GM20000 (cell line): ENCODE measurements at regions not wholly inside any gene's neighbourhood (a gene's known extent, or its start where the extent isn't known, plus 50 kb on each side); places are given as distances from the start of the nearest gene placed in this dataset.

Experiments
- DNase-seq: peaks from one replicate; pipeline ENCODE4 v3.0.0; 2012; ENCODE audit warnings: low spot score
- TF ChIP-seq, protein P1 (sequence below): IDR thresholded peaks from 2 replicates; pipeline ENCODE4 v1.5.1; 2012; ENCODE audit warnings: mild to moderate bottlenecking, control low read depth; ENCODE audit errors: extremely low read depth, missing control alignments

DNA sequence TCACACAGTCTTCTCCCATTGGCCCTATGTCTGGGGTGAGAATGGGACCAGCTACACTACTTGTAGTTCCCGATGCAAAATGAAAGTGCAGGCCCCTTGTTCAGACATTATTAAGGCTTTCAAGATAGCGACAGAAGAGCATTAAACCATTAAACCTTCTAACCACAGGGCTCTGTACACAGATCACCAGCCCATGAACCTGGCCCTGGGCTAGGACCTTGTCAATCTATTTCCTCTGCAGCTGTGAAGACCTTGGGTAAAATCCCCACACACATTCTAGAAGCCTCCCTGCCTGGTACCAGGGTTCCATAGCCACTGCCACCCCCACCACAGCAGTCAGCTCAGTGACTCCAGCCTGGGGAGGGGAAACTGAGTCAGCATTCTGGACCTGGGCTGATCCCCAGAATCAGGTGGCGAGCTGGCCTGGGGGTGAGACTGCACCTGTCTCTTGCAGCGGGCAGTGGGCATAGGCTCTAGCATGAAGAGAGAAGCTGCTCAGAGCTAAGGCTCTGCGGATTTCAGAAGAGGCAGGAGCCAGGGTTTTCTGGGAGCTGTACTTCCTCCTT, 119.7 kb upstream of the LHX1 start:
- TF ChIP-seq, protein P1, sequence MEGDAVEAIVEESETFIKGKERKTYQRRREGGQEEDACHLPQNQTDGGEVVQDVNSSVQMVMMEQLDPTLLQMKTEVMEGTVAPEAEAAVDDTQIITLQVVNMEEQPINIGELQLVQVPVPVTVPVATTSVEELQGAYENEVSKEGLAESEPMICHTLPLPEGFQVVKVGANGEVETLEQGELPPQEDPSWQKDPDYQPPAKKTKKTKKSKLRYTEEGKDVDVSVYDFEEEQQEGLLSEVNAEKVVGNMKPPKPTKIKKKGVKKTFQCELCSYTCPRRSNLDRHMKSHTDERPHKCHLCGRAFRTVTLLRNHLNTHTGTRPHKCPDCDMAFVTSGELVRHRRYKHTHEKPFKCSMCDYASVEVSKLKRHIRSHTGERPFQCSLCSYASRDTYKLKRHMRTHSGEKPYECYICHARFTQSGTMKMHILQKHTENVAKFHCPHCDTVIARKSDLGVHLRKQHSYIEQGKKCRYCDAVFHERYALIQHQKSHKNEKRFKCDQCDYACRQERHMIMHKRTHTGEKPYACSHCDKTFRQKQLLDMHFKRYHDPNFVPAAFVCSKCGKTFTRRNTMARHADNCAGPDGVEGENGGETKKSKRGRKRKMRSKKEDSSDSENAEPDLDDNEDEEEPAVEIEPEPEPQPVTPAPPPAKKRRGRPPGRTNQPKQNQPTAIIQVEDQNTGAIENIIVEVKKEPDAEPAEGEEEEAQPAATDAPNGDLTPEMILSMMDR: no peak
- no peak for DNase-seq

DNA sequence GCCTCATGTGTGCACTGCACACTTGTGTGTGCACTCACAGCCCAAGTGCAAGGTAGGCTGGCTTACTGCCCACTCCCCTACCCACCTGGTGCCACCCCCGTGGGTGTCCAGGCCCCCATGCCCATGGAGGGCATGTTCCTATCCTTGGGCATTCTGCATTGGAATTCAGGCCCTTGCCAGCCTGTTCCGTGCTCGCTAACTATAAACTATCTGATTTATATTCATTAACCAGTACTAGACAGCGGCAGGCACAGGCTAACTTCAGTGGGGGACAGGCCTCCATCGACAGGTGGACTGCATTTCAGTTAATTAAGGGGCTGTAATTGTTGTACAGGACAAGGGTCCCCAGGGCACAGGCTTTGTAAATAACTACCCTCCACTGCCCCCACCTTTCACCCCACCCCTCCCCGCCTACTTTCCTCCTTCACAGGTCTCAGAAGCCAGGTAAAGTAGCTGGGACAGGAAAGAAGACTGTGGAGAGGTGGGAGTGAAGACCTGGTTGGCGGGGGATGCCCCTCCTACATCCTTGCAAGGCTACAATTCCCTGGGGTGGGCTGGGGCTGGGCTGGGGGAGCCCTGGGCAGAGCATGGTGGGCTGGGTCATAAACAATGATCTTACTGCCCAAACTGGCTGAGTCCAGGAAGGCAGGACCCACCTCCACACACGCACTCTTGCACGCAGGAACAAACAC, 119.0 kb upstream of the LHX1 start:
- DNase-seq: no peak
- TF ChIP-seq, protein P1: no peak

DNA sequence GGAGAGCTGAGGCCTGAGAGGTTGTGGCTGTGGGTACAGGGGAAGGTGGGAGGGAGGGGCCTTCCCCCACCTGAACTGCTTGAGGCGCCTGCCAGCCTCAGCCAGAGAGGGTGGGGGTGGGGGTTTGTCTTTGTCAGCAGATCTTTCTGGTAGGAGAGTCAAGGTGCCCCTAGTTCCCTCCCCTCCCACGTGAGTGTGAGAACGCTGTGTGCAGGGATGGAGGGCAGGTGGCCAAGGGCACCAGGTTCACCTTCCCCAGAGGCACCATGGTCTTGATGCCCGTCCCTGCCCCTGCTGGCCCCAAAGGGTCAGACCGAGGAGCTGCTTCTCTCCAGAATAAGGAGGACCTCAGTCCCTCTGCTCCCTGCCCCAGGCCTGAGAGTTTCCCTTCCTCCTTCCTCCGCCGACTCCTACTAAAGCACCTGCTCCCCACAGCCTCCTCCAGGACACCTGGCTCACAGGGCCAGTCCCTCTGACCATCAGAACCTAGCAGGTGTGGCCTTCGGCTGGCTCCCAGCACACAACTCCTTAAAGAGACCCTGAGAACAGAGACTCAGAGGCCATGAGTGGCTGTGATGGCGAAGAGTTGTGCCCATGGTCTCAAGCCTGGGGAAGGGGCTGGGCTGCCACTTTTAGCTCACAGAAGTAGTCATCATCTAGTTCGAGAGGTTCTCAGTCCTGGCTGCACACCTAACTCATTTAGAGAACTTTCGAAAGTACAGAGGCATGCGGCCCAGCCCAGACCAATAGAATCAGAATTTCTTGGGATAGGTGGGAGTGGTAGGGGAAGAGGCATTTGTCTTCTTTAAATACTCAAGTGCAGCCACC, 113.2 kb upstream of the LHX1 start:
- no peak for DNase-seq
- TF ChIP-seq, protein P1: no peak

DNA sequence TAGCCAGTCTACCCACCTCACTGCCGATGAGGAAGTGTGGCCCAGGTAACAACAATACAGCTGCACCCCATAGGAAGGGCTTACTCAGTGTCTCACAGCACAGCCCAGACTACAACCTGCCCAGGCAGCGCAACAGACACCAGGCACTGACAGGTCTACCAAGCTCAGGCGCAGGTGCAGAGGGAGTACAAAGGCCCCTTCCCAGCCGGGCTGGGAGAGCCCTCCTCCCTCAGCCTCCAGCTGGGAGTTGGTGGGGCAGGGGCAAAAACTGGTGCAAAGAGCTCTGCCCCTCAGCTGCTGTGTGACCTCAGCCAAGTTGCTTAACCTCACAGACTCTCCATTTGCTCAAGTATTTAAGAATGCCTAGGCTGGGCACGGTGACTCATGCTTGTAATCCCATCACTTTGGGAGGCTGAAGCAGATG, 112.6 kb upstream of the LHX1 start:
- DNase-seq: no peak
- TF ChIP-seq, protein P1: no peak

DNA sequence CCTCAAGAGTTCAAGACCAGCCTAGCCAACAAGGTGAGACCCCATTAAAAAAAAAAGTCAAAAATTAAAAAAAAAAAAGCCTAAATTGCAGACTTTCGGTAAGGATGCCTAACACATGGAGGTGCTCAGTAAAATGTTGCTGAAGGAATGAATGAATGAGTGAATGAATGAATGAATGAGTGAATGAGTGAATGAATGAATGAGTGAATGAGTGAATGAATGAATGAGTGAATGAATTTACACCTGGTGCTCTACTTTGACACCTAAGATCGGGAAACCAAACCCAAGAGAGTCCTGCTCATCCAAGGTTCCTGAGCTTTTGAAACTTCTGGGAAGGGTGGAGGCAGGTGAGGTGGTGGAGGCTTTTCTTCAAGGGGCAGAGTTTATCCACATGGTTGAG, 112.2 kb upstream of the LHX1 start:
- TF ChIP-seq, protein P1: no peak
- DNase-seq: no peak

DNA sequence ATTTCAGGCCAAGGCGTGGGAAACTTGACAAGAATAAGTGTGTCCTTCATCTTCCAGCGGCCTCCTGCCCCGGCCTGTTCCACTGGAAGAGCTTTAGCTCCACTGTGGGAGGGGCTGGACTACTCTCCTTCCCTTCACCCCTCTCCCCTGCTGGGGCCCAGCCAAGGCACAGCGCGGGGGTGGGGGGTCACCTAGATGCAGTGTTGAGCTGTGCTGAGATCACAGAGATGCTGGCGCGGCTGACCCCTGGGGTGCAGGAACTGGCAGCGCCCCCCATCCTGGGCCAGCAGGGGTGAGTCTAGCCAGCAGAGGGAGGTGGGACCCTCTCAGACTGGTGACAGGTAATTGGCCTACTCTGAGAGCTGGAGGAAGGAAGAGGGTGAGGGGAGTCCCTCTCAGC, 111.8 kb upstream of the LHX1 start:
- TF ChIP-seq, protein P1: no peak
- DNase-seq: no peak

DNA sequence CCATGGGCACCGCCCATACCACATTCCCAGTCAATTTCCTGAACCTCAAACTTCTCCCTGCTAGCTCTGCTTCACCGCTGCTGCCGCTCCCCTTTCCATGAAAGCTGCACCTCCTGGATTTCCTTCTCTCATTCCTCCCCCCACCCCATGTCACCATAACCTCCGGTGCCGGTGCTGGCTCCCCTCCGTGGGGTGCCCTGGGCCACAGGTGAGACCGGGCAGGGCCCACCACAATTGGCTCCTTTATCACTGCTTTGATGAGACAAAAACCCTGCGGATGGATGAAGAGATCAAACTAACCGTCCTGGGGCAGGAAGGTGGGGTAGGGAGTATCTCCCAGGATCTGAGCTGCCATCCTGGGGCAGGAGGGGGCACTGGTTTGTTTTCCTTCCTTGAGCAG, 111.3 kb upstream of the LHX1 start:
- TF ChIP-seq, protein P1: no peak
- no peak for DNase-seq
